ENCODE measurements at regions not wholly inside any gene's neighbourhood (a gene's known extent, or its start where the extent isn't known, plus 50 kb on each side); places are given as distances from the start of the nearest gene placed in this dataset.
A peak's percentile ranks its signal among the peaks of the same experiment; 100 is the strongest.

DNA sequence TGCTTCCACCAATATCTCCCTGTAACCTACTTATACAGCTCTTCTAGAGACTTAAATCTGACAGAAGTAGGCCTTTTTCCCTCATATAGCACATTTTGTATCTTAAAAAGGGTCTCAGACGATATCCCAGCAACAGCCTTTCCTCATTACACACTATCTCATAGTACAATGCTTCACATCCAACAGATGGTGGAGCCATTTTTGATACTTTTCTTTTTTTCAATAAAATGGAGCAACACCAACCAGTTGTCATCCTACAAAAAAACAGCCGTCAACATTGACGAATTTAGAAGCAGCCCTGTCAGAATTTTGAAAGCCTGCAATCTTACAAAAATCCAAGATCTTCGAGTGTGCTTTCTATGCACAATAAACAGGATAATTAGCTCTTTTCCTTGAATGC, 145.9 kb upstream of the NEBL start:
- no peak for FAIRE-seq
- no peak overlapping the region for H3K9ac ChIP-seq (ENCODE audit: low read length in 3 of 3)
- intact Hi-C loops (cut with DNase I): no loop called here
- H3K4me1 ChIP-seq (ENCODE audit: control insufficient read depth in 2 of 3, insufficient read depth in 2 of 3, low read depth in 1 of 3, low read length in 3 of 3): no peaks in the 10 kb centered on the region
- no peaks in the 10 kb centered on the region for H3K9me3 ChIP-seq (ENCODE audit: control insufficient read depth in 2 of 3, insufficient read depth in 1 of 3, low read length in 3 of 3)
- H3K36me3 ChIP-seq (ENCODE audit: control insufficient read depth in 2 of 3, insufficient read depth in 3 of 3, low read length in 3 of 3): no peaks in the 10 kb centered on the region
- H3K27ac ChIP-seq (ENCODE audit: low read depth in 2 of 2, low read length in 2 of 2): no peak overlapping the region
- no peak overlapping the region for H3K4me3 ChIP-seq (ENCODE audit: low read length in 3 of 3)
- no peaks in the 10 kb centered on the region for H3K27me3 ChIP-seq (ENCODE audit: control insufficient read depth, insufficient read depth, low read length)
- TF ChIP-seq, protein P1, sequence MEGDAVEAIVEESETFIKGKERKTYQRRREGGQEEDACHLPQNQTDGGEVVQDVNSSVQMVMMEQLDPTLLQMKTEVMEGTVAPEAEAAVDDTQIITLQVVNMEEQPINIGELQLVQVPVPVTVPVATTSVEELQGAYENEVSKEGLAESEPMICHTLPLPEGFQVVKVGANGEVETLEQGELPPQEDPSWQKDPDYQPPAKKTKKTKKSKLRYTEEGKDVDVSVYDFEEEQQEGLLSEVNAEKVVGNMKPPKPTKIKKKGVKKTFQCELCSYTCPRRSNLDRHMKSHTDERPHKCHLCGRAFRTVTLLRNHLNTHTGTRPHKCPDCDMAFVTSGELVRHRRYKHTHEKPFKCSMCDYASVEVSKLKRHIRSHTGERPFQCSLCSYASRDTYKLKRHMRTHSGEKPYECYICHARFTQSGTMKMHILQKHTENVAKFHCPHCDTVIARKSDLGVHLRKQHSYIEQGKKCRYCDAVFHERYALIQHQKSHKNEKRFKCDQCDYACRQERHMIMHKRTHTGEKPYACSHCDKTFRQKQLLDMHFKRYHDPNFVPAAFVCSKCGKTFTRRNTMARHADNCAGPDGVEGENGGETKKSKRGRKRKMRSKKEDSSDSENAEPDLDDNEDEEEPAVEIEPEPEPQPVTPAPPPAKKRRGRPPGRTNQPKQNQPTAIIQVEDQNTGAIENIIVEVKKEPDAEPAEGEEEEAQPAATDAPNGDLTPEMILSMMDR (IDR thresholded peaks at IDR 0.05; ENCODE audit: borderline replicate concordance, extremely low read depth, insufficient read depth): no peak
- DNase-seq: no peak

DNA sequence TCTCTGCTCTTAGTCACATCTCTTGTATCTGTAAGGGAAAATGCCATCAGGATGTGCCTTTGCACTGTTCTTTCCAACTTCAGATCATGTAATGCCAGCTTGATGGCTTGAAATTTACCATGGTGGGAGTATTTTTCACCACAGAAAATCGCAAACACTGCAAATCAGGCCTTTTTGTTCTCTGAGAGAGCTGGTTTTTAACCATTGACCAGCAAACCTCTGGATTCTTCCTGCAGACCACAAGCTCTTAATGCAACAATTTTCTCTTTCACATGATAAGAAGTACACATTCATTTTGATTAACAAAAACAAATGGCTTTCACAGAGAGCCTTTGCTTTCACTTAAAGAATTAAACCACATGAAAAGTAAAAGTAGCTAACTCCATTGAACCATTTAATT, 145.4 kb upstream of the NEBL start:
- DNase-seq (no peak), FAIRE-seq (no peak)
- Histone ChIP-seq H3K27ac (ENCODE audit: low read depth in 2 of 2, low read length in 2 of 2) (no peak overlapping the region), H3K9ac (ENCODE audit: low read length in 3 of 3) (no peak overlapping the region), H3K4me3 (ENCODE audit: low read length in 3 of 3) (no peak overlapping the region), H3K9me3 (ENCODE audit: control insufficient read depth in 2 of 3, insufficient read depth in 1 of 3, low read length in 3 of 3) (no peaks in the 10 kb centered on the region), H3K36me3 (ENCODE audit: control insufficient read depth in 2 of 3, insufficient read depth in 3 of 3, low read length in 3 of 3) (no peaks in the 10 kb centered on the region), H3K4me1 (ENCODE audit: control insufficient read depth in 2 of 3, insufficient read depth in 2 of 3, low read depth in 1 of 3, low read length in 3 of 3) (no peaks in the 10 kb centered on the region), H3K27me3 (ENCODE audit: control insufficient read depth, insufficient read depth, low read length) (no peaks in the 10 kb centered on the region)
- intact Hi-C loops (cut with DNase I): no loop called here
- TF ChIP-seq, protein P1 (IDR thresholded peaks at IDR 0.05; ENCODE audit: borderline replicate concordance, extremely low read depth, insufficient read depth): no peak

DNA sequence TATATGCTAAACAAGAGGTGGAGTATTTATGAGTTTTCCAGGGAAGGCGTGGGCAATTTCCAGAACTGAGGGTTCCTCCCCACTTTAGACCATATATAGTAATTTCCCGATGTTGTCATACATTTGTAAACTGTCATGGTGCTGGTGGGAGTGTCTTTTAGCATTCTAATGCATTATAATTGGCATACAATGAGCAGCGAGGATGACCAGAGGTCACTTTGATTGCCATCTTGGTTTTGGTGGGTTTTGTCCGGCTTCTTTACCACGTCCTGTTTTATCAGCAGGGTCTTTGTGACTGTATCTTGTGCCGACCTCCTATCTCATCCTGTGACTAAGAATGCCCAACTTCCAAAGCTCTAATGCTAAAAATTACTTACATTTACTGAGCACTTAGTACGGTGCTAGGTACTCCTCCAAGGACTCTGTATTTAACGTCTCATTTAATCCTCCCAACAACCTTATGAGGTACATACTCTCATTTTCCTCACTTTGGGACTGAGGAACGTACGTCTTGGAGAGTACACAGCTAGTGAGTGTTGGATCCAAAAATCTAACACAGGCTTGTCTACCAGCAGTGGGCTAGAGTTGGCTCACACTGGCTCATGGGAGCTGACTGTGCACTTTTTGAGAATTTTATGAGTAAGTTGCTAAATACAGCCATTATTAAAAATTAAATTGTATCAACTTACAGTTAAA, 144.8 kb upstream of the NEBL start:
- intact Hi-C loops (cut with DNase I): no loop called here
- Histone ChIP-seq H3K36me3 (ENCODE audit: control insufficient read depth in 2 of 3, insufficient read depth in 3 of 3, low read length in 3 of 3) (no peaks in the 10 kb centered on the region), H3K27ac (ENCODE audit: low read depth in 2 of 2, low read length in 2 of 2) (no peak overlapping the region), H3K9ac (ENCODE audit: low read length in 3 of 3) (no peak overlapping the region), H3K27me3 (ENCODE audit: control insufficient read depth, insufficient read depth, low read length) (no peaks in the 10 kb centered on the region), H3K4me3 (ENCODE audit: low read length in 3 of 3) (no peak overlapping the region), H3K9me3 (ENCODE audit: control insufficient read depth in 2 of 3, insufficient read depth in 1 of 3, low read length in 3 of 3) (no peaks in the 10 kb centered on the region), H3K4me1 (ENCODE audit: control insufficient read depth in 2 of 3, insufficient read depth in 2 of 3, low read depth in 1 of 3, low read length in 3 of 3) (no peaks in the 10 kb centered on the region)
- TF ChIP-seq, protein P1 (IDR thresholded peaks at IDR 0.05; ENCODE audit: borderline replicate concordance, extremely low read depth, insufficient read depth): no peak
- no peak for DNase-seq
- no peak for FAIRE-seq

DNA sequence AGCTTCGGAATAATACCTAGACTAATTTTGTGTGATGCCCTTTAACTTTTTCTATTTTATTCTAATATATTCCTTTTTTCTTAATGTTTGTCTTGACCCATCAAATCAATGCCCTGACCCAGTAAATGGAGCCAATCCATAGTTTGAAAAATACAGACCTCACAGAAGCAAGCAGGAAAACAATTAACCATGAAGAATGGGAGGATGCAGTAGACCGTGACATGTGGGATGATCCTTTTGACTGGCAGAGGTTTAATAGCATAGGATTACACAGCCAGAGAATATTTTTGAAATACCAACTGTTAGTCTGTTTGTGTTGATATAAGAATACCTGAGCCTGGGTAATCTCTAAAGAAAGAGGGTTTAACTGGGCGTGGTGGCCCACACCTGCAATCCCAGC, 142.6 kb upstream of the NEBL start:
- TF ChIP-seq, protein P1 (IDR thresholded peaks at IDR 0.05; ENCODE audit: borderline replicate concordance, extremely low read depth, insufficient read depth): no peak
- H3K4me3 ChIP-seq (ENCODE audit: low read length in 3 of 3): no peak overlapping the region
- H3K9me3 ChIP-seq (ENCODE audit: control insufficient read depth in 2 of 3, insufficient read depth in 1 of 3, low read length in 3 of 3): no peaks in the 10 kb centered on the region
- FAIRE-seq: no peak
- peak in 2 of 5 donors; percentile 12 to 28 for DNase-seq
- H3K36me3 ChIP-seq (ENCODE audit: control insufficient read depth in 2 of 3, insufficient read depth in 3 of 3, low read length in 3 of 3): no peaks in the 10 kb centered on the region
- no peaks in the 10 kb centered on the region for H3K27me3 ChIP-seq (ENCODE audit: control insufficient read depth, insufficient read depth, low read length)
- no peak overlapping the region for H3K27ac ChIP-seq (ENCODE audit: low read depth in 2 of 2, low read length in 2 of 2)
- H3K9ac ChIP-seq (ENCODE audit: low read length in 3 of 3): no peak overlapping the region
- intact Hi-C loops (cut with DNase I): no loop called here
- no peaks in the 10 kb centered on the region for H3K4me1 ChIP-seq (ENCODE audit: control insufficient read depth in 2 of 3, insufficient read depth in 2 of 3, low read depth in 1 of 3, low read length in 3 of 3)
